ENCODE measurements at regions not wholly inside any gene's neighbourhood (a gene's known extent, or its start where the extent isn't known, plus 50 kb on each side); places are given as distances from the start of the nearest gene placed in this dataset.
"Not testable (repeated sequence)": the region's sequence is repeated elsewhere in the genome, so short reads cannot be mapped to it uniquely, and the experiment has no call there.

- DNase-seq: no peak
Observed at GRCh38 chr7:140283472-140283871, 106.7 kb upstream of the KDM7A start.

GRCh38 chr7:140281960-140282359 lies 105.2 kb upstream of the KDM7A start:
- no peak for DNase-seq

GRCh38 chr7:140281255-140281654 lies 104.5 kb upstream of the KDM7A start:
- DNase-seq: no peak

- no peak for DNase-seq
Observed at GRCh38 chr7:140276001-140276400, 99.2 kb upstream of the KDM7A start.

DNA sequence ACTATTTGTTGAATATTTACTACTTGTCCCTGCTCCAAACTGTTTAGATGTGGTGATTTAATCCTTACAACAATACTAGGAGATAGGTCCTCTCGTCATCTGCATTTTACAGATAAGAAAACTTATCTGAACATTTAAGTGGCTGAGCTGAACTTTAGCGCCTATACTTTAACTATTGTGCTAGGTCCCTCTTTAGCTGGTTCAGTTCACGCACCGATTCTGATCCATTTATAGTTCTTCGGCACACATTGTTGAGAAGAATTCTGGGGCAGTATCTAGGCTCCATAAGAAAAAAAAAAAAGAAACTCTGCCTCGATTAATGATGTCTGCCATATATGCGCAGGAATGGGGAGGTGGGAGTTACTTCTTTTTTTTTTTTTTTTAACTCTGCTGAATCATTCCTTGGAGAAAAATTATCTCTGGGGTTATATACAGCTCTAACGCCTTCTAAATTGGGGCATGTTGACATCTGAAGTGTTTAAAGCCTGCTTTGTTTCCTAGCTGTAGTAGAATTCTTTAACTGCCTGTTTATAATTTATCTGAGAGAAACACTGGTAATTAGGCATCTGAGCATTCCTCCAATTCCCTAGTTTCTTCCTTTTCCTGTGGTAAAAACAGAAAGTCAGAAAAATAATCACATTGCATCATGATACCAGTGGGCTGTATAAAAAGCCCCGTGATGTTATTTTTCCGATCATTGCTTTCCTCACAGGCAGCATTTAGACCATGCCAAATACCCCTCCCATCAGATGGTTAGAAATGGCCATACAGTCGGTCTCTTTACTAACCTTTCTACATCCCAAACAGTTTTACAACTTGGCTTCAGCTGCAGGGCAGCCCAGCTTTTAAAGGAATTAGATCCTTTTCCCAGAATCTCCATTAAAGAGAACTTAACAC lies 98.5 kb upstream of the KDM7A start:
- no peak for DNase-seq

DNA sequence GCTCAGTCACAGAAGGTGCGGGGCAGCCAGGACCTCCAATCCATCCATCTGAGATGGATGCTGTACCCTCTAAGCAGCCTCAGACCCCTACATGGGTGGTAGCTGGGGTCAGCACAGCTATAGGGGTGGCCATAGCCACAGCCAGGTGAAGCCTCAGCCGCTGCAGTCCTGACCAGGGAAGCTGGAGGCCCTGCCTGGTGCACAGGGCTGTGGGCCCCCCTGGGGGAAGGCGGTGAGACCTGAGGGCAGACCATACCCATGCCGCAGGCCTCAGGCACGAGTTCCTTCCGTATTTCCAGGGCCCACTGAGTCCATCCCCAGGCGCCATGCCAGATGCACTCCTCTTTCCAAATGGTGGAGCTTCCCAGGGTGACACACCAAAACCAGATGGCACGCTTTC lies 96.6 kb upstream of the KDM7A start:
- DNase-seq: no peak

DNA sequence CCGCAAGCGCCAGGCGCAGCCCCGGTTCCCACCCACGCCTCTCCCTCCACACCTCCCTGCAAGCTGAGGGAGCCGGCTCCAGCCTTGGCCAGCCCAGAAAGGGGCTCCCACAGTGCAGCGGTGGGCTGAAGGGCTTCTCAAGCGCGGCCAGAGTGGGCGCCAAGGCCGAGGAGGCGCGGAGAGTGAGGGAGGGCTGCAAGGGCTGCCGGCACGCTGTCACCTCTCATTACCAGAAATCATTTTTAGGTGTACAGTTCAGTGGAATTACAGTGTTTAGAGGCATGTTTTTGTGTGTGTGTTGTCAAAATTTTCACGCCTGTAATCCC lies 94.8 kb upstream of the KDM7A start:
- DNase-seq: not testable (repeated sequence)

- DNase-seq: no peak
Observed at GRCh38 chr7:140269004-140269638, 92.3 kb upstream of the KDM7A start.

- no peak for DNase-seq
Observed at GRCh38 chr7:140267381-140268226, 90.8 kb upstream of the KDM7A start.

DNA sequence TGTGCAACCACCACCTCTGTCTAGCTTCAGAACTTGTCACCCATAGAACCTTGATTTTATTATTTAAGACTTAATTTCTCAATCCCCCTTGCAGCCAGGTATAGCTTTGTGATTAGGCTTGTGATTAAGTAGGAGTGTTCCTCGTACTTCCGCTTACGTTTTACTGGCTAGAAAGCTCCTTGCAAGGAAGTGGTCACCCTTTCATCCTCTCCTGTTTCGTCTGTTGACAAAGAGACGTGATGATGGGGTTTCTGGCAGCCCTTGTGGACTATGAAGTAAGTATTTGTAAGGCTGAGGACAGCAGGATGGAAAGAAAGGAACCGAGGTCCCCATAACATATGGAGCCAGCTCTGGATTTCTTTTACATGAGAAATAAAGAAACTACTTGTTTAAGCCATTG lies 86.5 kb upstream of the KDM7A start:
- DNase-seq: no peak

- no peak for DNase-seq
Observed at GRCh38 chr7:140262242-140262903, 85.6 kb upstream of the KDM7A start.

DNA sequence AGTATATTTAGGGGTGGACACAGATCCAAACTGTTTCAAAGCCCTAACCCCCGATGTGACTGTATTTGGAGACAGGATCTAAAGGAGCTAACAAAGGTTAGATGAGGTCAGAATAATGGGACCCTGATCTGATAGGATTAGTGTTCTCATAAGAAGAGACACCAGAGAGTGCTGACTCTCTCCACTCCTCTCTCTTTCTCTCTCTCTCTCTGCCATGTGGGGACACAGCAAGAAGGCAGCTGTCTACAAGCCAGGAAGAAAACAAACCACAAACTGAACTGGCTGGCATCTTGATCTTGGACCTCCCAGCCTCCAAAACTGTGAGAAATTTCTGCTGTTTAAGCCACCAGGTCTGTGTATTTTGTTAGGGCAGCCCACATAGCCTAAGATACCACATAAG lies 84.7 kb upstream of the KDM7A start:
- no peak for DNase-seq

DNA sequence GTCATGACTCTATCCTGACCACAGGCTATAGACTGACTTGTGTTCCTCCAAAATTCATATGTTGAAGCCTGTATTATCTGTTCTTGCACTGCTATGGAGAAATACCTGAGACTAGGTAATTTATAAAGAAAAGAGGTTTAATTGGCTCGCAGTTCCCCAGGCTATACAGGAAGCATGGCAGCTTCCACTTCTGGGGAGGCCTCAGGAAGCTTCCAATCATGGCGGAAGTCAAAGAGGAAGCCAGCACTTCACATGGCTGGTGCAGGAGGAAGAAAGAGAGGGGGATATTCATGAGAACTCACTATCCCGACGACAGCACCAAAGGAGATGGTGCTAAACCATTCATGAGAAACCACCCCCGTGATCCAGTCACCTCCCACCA lies 84.3 kb upstream of the KDM7A start:
- no peak for DNase-seq

- peak; percentile 65 for DNase-seq
Observed at GRCh38 chr7:140260352-140261104, 83.7 kb upstream of the KDM7A start.

- not testable (repeated sequence) for DNase-seq
Observed at GRCh38 chr7:140257278-140257677, 80.5 kb upstream of the KDM7A start.

- not testable (repeated sequence) for DNase-seq
Observed at GRCh38 chr7:140254976-140255375, 78.2 kb upstream of the KDM7A start.

DNA sequence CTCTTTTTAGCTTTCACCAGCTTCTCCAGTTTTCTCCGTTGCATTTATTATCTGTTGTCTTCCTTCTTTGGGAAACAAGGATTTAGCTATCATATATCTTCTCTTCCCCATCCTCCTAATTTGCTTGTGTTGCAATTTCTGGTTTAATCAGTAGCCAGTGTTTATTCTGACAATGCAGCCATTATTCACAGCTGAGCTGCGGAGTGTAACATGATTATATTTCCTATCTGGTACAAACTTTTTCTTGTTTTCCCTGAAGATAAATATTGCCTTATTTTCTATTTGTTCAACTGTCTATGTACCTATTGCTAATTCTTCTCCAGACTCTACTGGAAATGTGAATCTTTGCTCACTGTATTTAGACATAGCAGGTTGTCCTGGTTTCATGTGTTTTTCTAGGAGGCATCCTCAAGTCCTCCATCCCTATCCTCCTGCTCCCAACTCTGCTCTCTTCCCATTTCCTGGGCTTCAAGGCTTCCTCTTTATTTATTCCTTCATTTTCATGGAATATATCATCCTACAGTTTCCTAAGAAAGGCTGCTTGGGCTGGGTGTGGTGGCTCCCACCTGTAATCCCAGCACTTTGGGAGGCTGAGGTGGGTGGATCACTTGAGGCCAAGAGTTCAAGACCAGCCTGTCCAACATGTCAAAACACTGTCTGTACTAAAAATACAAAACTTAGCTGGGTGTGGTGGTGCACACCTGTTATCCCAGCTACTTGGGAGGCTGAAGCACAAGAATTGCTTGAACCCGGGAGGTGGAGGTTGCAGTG lies 72.4 kb upstream of the KDM7A start:
- DNase-seq: no peak

- DNase-seq: no peak
Observed at GRCh38 chr7:140247559-140247958, 70.8 kb upstream of the KDM7A start.

DNA sequence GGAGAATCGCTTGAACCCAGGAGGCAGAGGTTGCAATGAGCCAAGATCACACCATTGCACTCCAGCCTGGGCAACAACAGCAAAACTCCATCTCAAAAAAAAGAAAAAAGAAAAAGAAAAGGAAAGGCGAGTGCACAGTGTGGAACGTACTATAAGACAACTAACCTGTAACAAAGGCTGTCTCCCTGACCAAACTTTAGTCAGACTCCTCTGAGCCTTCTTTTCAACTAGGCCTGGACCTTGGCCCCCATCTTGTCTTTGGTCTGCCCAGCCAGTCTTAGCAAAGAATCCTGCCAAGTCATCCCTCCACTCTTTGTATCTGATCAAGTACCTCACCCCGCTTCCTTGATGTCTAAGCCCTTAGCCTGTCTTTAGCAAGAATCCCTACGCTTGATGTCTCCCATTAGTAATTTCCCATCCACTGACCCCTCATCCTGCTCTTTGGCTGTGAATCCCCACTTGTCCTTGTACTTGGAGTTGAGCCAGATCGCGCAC lies 68.9 kb upstream of the KDM7A start:
- DNase-seq: no peak

DNA sequence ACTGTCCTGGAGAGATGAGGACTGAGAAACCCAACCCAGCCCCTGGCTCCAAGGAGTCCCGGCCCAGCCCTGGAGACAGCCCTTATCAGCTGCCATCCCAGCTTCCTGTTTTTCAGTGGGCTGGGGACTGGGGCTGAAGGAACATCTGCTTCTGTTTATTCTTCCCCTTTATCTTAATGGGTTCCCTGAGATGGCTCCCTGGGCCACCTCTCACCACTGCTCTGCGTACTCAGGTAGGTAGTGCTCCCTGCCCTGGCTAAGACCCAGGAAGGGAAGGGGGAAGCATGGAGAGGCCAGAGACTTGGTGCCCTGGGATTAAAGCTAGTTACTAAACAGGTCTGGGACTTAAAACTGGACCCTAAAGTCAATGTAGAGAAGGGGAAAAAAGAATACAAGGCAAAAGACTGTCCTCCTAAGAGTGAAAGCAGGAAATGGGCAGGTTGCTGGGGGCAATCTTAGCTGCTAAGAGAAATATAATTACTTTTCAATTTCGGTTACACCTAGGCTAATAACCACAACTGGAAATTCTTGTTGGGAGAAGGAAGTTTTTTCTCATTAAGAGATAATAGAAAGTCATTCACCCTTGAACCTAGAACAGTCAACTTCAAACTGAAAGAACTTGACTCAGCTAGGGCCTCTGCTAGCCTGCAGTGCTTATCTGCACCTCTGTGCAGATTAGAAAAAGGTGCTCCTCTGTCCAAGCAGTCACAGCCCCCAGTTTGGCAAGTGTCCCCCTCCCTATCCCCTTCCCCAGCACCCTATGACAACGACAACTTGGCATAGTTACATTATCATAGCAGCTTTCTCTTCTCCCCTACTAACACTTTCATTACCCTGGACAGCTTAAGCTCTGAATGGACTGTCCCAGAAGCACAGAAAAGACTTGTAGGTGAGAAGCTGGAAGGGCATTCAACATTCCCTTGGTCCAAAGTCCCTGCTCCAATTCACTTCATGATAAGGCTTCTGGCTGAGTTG lies 65.6 kb upstream of the KDM7A start:
- peak; percentile 34 for DNase-seq
